HCT116 (cell line): ENCODE measurements at regions not wholly inside any gene's neighbourhood (a gene's known extent, or its start where the extent isn't known, plus 50 kb on each side); places are given as distances from the start of the nearest gene placed in this dataset.

Experiments
- CEBPB ChIP-seq: IDR thresholded peaks from 2 replicates; pipeline ENCODE4 v1.6.1; 2012; ENCODE audit warnings: low read depth
- EZH2 ChIP-seq: fragments of 200-600 bp; sonication (generic); IDR thresholded peaks from 2 replicates; pipeline ENCODE4 v1.6.1; 2017; ENCODE audit warnings: antibody characterized with exemption, mixed run types
- EZH2phosphoT487 ChIP-seq: fragments of 200-600 bp; IDR thresholded peaks from 2 replicates; pipeline ENCODE4 v1.6.1; 2018; ENCODE audit warnings: antibody characterized with exemption, borderline replicate concordance
- POLR2A ChIP-seq: IDR thresholded peaks from 2 replicates; pipeline ENCODE4 v1.7.0; 2011; ENCODE audit warnings: borderline replicate concordance; ENCODE audit not compliant: insufficient read depth, insufficient read length; ENCODE audit errors: extremely low read depth
- POLR2AphosphoS5 ChIP-seq: IDR thresholded peaks from 2 replicates; pipeline ENCODE4 v1.6.1; 2011; ENCODE audit warnings: mild to moderate bottlenecking, low read depth, low read length, moderate library complexity
- RAD21 ChIP-seq: IDR thresholded peaks from 2 replicates; pipeline ENCODE4 v1.6.1; 2012; ENCODE audit warnings: low read depth, mild to moderate bottlenecking
- SP1 ChIP-seq: IDR thresholded peaks from 2 replicates; pipeline ENCODE4 v1.6.1; 2012; ENCODE audit warnings: low read depth
- ZNF274 ChIP-seq: fragments of 200-500 bp; sonication (Bioruptor generic); IDR thresholded peaks from 2 replicates; pipeline ENCODE4 v1.6.1; 2014; ENCODE audit warnings: mild to moderate bottlenecking, low read depth, low read length, inconsistent platforms
- TF ChIP-seq, protein P1 (sequence below), 3 experiments: fragments of 200-600 bp in 1 of 3; sonication (generic) in 1 of 3; IDR thresholded peaks in 2 of 3; conservative IDR thresholded peaks in 1 of 3; 2 replicates each; pipeline ENCODE4 v1.5.1; 2012 to 2017; ENCODE audit warnings: low read depth in 2 of 3, low read length in 2 of 3, antibody characterized with exemption in 1 of 3, borderline replicate concordance in 1 of 3, control low read depth in 1 of 3, mild to moderate bottlenecking in 1 of 3, mixed read lengths in 1 of 3, mixed run types in 1 of 3, moderate library complexity in 1 of 3; ENCODE audit not compliant: insufficient read depth in 1 of 3
- TF ChIP-seq, protein P2 (sequence below): IDR thresholded peaks from 2 replicates; pipeline ENCODE4 v1.6.1; 2012

DNA sequence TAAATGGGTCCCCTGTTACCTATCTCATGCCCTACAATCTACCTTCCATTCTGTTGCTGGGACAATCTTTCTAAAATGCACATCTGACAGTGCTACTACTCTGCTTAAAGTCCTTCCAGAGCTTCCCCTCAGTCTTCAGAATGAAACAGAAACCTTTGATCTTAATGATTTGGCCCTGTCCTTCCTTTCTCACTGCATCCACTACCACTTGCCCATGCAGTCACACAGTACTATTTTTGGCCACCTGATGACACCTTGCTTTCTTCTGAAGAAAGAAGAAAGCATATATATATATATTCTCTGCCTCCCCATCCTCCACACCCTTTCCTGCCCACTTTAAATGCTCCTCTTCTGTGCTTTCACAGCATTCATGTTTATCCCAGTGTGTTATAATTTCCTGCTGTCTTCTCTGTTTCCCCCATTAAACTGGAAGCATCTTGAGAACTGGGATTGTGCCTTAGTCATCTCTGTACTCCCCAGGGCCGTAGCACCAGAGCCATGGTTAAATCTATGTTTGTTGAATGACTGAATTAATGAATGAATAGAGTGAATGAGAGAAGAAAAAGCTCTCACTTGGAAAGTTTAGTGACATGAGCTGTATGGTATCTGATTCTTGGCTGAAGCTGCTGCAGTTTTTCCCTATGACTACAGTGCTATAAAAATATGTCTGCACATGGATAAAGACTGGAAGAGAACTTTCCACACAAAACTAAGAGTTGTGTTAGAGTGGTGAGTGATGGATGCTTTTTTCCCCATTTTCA lies 56.2 kb downstream of the RTL9 start:
- TF ChIP-seq, protein P1, sequence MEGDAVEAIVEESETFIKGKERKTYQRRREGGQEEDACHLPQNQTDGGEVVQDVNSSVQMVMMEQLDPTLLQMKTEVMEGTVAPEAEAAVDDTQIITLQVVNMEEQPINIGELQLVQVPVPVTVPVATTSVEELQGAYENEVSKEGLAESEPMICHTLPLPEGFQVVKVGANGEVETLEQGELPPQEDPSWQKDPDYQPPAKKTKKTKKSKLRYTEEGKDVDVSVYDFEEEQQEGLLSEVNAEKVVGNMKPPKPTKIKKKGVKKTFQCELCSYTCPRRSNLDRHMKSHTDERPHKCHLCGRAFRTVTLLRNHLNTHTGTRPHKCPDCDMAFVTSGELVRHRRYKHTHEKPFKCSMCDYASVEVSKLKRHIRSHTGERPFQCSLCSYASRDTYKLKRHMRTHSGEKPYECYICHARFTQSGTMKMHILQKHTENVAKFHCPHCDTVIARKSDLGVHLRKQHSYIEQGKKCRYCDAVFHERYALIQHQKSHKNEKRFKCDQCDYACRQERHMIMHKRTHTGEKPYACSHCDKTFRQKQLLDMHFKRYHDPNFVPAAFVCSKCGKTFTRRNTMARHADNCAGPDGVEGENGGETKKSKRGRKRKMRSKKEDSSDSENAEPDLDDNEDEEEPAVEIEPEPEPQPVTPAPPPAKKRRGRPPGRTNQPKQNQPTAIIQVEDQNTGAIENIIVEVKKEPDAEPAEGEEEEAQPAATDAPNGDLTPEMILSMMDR (IDR thresholded peaks at IDR 0.05 in 2 of 3, conservative IDR thresholded peaks at IDR 0.05 in 1 of 3; ENCODE audit: borderline replicate concordance in 1 of 3, insufficient read depth in 1 of 3, low read depth in 2 of 3, low read length in 2 of 3) = no peak
- TF ChIP-seq CEBPB = no peak
- no peak for TF ChIP-seq RAD21
- TF ChIP-seq POLR2A = no peak
- TF ChIP-seq, protein P2, sequence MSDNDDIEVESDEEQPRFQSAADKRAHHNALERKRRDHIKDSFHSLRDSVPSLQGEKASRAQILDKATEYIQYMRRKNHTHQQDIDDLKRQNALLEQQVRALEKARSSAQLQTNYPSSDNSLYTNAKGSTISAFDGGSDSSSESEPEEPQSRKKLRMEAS = no peak
- no peak for TF ChIP-seq EZH2
- no peak for TF ChIP-seq ZNF274
- TF ChIP-seq SP1 = no peak
- TF ChIP-seq EZH2phosphoT487 = no peak
- no peak for TF ChIP-seq POLR2AphosphoS5
